ENCODE measurements at regions not wholly inside any gene's neighbourhood (a gene's known extent, or its start where the extent isn't known, plus 50 kb on each side); places are given as distances from the start of the nearest gene placed in this dataset.

DNA sequence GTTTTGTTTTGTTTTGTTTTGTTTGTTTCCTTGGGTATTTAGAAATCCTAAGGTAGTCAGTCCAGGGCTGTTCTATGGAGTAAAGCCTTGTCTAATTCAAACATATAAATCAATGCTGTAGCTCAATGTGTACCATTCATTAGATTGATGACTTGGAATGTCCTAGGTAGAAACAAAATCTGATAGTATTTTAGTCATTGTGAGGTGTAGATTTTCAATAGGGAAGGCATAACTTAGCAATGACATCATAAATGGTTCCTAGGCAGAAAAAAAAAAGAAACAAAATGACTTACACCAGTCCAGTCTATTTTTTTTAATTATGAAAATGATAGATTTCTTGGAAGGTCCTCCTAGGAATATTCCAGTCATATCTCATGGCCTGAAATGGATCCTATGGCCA, 189.9 kb downstream of the SPRY2 start:
- no peak for TF ChIP-seq ELF4 (IDR thresholded peaks at IDR 0.05)
- TF ChIP-seq TARDBP (IDR thresholded peaks at IDR 0.05) = no peak
- TF ChIP-seq, protein P1, sequence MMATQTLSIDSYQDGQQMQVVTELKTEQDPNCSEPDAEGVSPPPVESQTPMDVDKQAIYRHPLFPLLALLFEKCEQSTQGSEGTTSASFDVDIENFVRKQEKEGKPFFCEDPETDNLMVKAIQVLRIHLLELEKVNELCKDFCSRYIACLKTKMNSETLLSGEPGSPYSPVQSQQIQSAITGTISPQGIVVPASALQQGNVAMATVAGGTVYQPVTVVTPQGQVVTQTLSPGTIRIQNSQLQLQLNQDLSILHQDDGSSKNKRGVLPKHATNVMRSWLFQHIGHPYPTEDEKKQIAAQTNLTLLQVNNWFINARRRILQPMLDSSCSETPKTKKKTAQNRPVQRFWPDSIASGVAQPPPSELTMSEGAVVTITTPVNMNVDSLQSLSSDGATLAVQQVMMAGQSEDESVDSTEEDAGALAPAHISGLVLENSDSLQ (IDR thresholded peaks at IDR 0.05) = no peak
